ENCODE measurements at regions not wholly inside any gene's neighbourhood (a gene's known extent, or its start where the extent isn't known, plus 50 kb on each side); places are given as distances from the start of the nearest gene placed in this dataset.

GRCh38 chr7:41879403-41879802 is 176.5 kb upstream of the INHBA start:
- H3K27ac ChIP-seq, result no peak overlapping the region
- DNase-seq (ENCODE audit: low read depth, low spot score), result no peak

- no peak for DNase-seq (ENCODE audit: low read depth, low spot score)
- H3K27ac ChIP-seq, result no peak overlapping the region
These were observed 175.7 kb upstream of the INHBA start for GRCh38 chr7:41878309-41879295.

GRCh38 chr7:41877118-41877517 is 174.2 kb upstream of the INHBA start:
- DNase-seq (ENCODE audit: low read depth, low spot score), result no peak
- no peak overlapping the region for H3K27ac ChIP-seq

GRCh38 chr7:41875513-41875912 is 172.6 kb upstream of the INHBA start:
- H3K27ac ChIP-seq, result no peak overlapping the region
- no peak for DNase-seq (ENCODE audit: low read depth, low spot score)

GRCh38 chr7:41874201-41874785 is 171.4 kb upstream of the INHBA start:
- no peak for DNase-seq (ENCODE audit: low read depth, low spot score)
- no peak overlapping the region for H3K27ac ChIP-seq

- no peak for DNase-seq (ENCODE audit: low read depth, low spot score)
These were observed 170.9 kb upstream of the INHBA start for GRCh38 chr7:41873741-41874140.

GRCh38 chr7:41872966-41873365 is 170.1 kb upstream of the INHBA start:
- no peak for DNase-seq (ENCODE audit: low read depth, low spot score)
- H3K27ac ChIP-seq, result no peak overlapping the region

More at GRCh38 chr7:41873741-41874140, 170.9 kb upstream of the INHBA start:
- H3K27ac ChIP-seq, result no peak overlapping the region

GRCh38 chr7:41870461-41871138 is 167.7 kb upstream of the INHBA start:
- no peak overlapping the region for H3K27ac ChIP-seq
- DNase-seq (ENCODE audit: low read depth, low spot score), result no peak

- DNase-seq (ENCODE audit: low read depth, low spot score), result no peak
- no peak overlapping the region for H3K27ac ChIP-seq
These were observed 167.1 kb upstream of the INHBA start for GRCh38 chr7:41869997-41870396.

GRCh38 chr7:41869596-41869995 is 166.7 kb upstream of the INHBA start:
- no peak overlapping the region for H3K27ac ChIP-seq
- DNase-seq (ENCODE audit: low read depth, low spot score), result no peak

GRCh38 chr7:41869091-41869490 is 166.2 kb upstream of the INHBA start:
- H3K27ac ChIP-seq, result no peak overlapping the region
- DNase-seq (ENCODE audit: low read depth, low spot score), result peak; percentile 27

GRCh38 chr7:41867639-41868280 is 164.9 kb upstream of the INHBA start:
- H3K27ac ChIP-seq, result no peak overlapping the region
- no peak for DNase-seq (ENCODE audit: low read depth, low spot score)

- H3K27ac ChIP-seq, result no peak overlapping the region
- no peak for DNase-seq (ENCODE audit: low read depth, low spot score)
These were observed 159.4 kb upstream of the INHBA start for GRCh38 chr7:41862261-41862660.

GRCh38 chr7:41861642-41862041 is 158.8 kb upstream of the INHBA start:
- no peak overlapping the region for H3K27ac ChIP-seq
- no peak for DNase-seq (ENCODE audit: low read depth, low spot score)

GRCh38 chr7:41858201-41858600 is 155.3 kb upstream of the INHBA start:
- no peak overlapping the region for H3K27ac ChIP-seq
- DNase-seq (ENCODE audit: low read depth, low spot score), result no peak

- DNase-seq (ENCODE audit: low read depth, low spot score), result no peak
- no peak overlapping the region for H3K27ac ChIP-seq
These were observed 152.9 kb upstream of the INHBA start for GRCh38 chr7:41855798-41856197.

- DNase-seq (ENCODE audit: low read depth, low spot score), result no peak
- no peak overlapping the region for H3K27ac ChIP-seq
These were observed 144.7 kb upstream of the INHBA start for GRCh38 chr7:41847606-41848005.

- H3K27ac ChIP-seq, result no peak overlapping the region
- no peak for DNase-seq (ENCODE audit: low read depth, low spot score)
These were observed 144.3 kb upstream of the INHBA start for GRCh38 chr7:41847151-41847550.

- DNase-seq (ENCODE audit: low read depth, low spot score), result no peak
- H3K27ac ChIP-seq, result no peak overlapping the region
These were observed 140.1 kb upstream of the INHBA start for GRCh38 chr7:41842956-41843355.

GRCh38 chr7:41837916-41838315 is 135.0 kb upstream of the INHBA start:
- no peak for DNase-seq (ENCODE audit: low read depth, low spot score)
- no peak overlapping the region for H3K27ac ChIP-seq

Data from epithelial cell of prostate (primary cell).